RPMI7951 (cell line): ENCODE measurements at regions not wholly inside any gene's neighbourhood (a gene's known extent, or its start where the extent isn't known, plus 50 kb on each side); places are given as distances from the start of the nearest gene placed in this dataset.
"Not testable (repeated sequence)": the region's sequence is repeated elsewhere in the genome, so short reads cannot be mapped to it uniquely, and the experiment has no call there.

Source experiments
- DNase-seq: peaks from one replicate; pipeline ENCODE4 v3.0.0-alpha.2; 2012; ENCODE audit warnings: low read depth

DNA sequence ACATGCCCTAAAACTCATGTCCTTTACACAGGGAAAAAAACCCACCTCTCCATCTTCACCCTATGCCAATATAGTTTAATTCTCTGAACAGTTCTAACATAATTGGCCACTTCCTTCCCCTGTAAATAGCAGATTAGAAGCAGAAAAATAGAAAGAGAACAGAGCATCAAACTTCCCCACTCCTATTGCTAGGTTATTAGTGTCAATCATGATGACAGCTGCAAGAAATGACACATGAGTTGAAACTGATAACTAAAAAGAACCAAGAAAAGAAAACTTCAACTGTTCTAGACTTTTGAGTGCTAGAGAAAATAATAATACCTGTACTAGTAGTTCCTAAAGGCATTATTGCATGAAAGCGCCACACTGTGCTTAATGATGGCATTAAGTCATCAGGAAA lies 284.5 kb upstream of the TRPC5 start:
- DNase-seq, result no peak

DNA sequence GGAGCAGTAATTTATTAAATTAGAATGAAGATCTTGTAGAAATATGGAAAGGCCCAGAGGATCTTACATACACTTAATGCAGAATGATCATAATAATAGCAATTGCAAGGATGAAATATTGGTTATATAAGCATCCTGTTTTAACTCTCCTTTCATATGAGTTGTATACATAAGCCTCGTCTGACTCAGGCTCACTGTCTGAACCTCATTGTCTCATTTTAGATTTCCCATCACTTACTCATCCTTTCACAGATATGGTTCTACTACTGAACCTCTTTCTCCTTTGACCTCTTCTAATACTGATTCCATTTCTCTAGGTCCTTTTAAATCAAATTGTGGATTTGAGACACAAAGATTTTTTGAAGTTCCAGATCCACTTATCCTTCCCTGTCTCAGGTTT lies 277.3 kb upstream of the TRPC5 start:
- DNase-seq, result no peak

DNA sequence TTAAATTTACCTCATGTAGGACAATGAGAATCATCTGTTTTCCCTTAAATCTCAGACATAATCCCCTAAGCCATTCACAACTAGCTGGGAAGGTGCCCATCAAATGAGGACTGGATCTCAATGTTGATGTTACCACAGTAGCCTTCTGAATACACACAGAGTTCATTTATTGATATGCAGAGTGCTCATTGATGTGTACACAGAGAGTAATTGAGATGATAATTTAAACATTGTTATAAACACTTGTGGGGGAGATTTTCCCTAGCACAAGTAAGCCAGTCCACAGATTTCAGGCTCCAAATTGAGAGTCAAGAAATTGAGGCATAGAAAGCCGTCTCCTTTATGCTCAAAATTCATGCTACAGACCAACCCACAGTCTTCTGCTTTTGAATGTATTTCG lies 273.4 kb upstream of the TRPC5 start:
- DNase-seq, result no peak

DNA sequence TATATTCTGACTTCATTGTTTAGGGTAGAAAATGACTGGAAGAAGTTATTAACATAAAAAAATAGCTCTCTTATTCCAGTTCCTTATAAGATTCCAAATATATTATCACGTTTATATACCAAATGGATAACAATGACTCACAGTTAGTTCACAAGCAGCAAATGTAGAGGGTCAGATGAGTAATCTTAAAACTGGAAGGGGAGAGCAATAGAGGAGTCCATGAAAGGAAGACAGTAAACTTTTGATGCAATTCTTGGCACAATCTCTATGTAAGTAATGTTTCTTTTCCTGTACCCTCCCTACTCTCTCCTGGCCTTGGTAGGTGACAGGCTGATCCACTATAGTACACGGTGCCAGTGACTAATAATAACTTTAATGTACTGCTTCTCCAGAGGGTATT lies 259.0 kb upstream of the TRPC5 start:
- no peak for DNase-seq

DNA sequence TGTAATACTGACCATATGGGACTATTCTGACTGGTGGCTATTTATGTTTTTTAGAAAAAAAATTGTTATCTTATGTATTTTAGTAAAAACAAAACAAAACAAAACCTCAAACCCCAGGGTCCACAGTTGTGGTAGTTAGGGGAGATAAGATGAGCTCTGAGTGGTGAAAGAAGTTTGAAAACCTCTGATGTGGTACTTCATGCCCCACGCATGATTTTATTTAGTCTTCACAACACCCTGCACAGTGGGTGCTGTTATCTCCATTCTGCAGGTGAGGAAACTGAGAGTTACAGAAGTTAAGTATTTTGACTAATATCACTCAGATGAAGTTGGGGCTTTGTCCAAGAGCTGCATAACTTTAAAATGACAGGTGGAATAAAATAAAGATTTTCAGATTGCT lies 230.6 kb upstream of the TRPC5 start:
- no peak for DNase-seq

DNA sequence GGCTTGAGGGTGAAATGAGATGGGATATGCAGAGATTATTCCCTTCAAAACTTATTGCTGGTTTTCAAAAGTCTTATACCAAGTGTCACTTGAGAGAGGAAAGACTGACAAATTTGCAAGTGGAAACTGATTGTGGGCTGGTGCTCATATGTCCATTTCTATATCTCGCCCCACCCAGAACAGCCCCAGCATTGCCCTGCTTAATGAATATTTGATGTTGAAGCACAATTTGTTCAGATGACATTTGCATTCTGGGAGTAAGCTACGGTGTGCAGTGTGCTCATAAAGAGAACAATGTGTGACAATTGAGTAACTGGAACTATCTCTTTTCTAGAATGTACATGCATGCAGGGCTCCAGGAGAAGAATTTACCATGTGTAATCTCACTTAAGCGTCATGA lies 223.5 kb upstream of the TRPC5 start:
- DNase-seq, result no peak

DNA sequence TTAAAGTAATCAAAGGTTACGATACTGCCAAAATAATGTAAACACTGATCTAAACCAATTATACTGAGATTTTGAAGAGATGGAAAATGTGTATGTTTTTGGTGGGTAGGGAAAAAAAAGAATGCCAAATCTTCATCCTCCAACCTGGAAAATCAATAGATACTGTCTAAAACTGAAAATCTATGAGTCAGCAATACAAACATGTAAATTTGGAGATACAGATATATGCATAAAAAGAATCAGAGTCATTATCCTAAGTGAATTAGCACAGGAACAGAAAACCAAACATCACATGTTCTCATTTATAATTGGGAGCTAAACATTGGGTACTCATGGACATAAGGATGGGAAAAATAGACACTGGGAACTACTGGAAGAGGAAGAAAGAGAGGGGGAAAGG lies 197.4 kb upstream of the TRPC5 start:
- DNase-seq, result no peak

DNA sequence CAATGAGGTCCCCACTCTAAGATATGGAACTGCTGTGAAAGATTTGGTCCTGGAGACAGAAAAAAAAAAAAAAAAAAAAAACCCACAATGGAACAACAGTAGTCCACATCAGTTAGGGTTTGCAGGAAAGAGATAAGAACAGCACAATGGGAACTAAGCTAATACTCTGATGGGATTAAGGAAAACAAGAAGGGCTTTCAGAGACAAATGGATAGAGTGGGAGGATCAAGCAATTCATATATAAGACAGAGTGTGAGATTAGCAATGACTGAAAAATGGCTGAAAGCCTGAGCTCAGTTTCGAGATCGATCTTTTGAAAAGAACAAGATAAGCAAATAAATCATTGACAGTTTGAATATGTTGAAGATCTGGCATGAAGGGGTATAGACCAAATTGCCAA lies 188.4 kb upstream of the TRPC5 start:
- no peak for DNase-seq

DNA sequence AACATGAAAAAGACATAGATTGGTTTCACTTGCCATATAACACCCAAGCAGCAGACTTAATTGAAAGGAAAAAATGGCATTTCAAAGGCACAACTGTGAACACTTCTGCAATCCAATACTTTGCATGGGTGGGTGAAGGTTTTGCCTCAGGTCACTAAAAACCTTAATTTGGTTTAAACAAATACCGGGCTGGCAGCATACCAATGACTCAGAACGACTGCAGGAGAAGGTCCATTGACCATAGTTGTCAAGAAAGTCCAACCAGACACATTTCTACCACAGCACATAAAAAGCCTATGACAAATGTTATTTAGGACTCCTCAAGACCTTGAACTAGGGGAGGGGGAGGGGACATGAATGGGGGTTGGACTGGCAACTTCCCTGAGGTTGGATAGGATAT lies 183.6 kb upstream of the TRPC5 start:
- no peak for DNase-seq

DNA sequence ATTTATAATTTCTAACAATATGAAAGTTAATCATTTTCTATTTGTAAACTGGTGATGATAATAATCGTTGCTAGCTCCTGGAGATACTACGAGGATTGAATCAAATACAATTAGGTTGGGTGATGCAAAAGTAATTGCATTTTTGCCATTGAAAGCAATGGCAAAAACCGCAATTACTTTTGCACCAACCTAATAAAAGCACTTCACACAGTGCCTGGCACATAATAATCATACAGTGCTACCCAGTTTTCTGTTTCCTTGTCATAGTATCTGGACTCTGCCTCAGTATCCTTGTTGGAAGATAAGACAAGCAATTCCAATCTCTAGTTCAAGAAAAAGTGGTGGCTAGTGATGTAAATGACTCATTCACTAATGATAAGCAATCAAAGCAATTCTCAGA lies 176.8 kb upstream of the TRPC5 start:
- no peak for DNase-seq

DNA sequence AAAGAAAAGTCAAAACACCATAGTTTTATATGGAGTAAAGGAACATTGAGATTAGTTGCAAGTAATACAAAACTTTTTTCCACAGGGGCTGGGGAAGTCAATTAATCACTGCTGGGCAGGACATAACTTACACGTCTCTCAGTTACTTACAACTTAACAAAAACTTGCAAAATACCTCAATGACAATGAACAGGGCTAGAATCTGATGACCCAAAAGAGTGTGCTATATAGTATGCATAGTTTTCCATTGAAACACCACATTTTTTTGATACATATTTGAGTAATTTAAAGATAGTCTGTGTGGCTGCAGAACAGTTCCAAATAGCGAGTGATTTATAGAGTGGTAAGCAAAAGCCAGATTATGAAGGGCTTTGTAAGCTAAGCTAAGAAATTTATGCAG lies 172.3 kb upstream of the TRPC5 start:
- no peak for DNase-seq

DNA sequence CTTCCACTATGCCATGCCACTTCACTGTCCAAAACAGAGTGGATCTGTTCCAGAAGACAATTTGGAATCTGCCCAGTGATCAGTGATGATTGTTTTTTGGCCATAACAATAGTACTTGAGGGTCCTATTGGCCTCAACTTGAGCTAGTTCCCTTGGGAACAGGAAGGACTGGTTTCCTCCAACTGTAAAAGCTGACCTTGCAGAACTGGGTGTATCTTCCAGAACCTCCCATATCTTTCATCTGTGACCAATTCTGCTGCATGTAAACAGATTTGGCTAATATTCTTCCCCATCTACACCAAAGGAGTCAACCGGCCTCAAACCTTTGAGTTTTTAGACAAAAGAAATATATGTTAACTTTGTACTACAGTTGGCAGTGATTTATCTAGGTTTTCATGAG lies 165.1 kb upstream of the TRPC5 start:
- no peak for DNase-seq

DNA sequence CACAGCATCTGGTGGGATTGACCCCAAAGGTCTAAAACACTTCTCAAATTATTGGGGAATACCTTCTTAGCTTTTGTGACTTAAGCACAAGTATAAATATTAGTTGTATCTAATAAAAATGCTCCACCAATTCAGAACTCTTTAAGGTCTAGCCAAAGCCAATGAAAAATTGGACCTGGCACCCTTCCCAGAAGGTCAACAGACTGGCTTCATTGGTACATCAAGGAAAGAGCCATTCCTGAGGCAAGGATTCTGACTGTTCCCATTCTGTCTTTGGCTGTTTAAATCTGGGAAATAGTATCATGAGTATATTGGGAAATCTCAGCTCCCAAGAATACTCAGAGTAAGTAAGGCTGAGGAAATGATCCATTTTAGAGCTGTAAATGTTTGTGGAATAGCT lies 153.0 kb upstream of the TRPC5 start:
- no peak for DNase-seq

DNA sequence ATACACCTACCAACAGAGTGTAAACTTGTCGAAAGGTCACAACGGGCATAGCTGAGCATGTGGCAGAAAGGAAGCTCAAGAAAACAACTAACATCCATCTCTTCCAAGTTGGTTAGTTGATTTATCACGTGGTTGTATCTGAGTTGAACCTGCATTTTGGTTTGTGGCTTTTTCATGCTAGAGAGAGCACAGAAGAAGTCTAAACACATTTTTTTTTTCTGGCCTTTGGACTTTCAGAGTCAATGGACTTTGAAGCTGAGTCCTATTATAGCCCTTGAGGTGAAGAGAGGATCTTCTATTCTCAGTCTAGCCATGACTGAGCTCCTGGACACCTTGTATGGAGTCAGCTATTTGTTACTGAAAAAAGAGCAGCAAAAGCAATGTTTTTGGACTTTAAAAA lies 150.6 kb upstream of the TRPC5 start:
- DNase-seq, result no peak

DNA sequence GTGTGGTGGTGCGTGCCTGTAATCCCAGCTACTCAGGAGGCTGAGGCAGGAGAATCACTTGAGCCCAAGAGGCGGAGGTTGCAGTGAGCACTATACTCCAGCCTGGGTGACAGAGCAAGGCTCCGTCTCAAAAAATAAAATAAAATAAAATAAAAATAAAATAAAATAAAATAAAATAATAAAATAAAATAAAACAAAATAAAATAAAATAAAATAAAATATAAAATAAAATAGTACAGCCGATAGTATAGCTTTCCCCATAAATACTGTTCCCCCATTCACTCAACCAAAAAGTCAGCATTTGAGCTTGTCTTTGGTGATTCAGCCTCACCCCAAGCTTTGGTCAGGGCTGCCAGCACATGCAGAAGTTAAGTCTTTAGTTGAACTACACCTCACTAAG lies 144.2 kb upstream of the TRPC5 start:
- DNase-seq, result not testable (repeated sequence)

DNA sequence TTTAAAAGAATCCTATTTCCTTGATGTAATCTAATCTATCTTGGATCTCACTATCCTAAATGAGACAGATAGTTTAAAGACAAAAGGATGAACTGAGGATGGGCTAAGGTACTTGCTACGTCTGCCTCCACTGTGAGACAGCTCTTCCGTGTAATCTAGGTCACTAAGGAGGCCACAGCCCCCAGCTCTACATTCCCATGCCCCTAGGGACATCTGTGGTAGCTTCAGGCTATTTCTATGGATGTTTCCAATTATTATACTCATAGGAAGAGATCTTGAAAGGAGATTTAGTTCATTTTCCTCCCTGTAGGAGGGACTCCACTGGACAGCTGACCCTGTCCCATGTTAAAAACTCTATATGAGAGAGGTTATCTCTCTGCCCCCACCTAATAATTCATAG lies 140.8 kb upstream of the TRPC5 start:
- DNase-seq, result no peak

DNA sequence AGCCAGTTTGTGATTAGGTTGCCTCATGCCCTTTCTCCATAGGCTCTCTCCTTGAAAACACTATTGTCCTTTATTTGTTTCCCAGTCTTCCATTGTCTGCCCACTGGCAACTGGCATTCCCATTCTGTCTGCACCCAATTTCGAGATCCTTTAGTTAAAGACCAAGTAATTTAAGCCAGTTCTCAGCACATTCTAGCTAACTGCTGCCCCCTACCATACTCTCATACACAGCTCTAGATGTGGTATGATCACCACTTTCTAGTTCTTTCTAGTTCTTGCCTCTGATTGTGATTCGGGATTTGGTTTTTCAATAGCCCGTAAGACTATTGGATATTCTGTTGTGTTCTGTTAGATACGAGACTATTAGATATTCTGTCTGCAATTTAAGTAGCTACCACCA lies 135.8 kb upstream of the TRPC5 start:
- no peak for DNase-seq

DNA sequence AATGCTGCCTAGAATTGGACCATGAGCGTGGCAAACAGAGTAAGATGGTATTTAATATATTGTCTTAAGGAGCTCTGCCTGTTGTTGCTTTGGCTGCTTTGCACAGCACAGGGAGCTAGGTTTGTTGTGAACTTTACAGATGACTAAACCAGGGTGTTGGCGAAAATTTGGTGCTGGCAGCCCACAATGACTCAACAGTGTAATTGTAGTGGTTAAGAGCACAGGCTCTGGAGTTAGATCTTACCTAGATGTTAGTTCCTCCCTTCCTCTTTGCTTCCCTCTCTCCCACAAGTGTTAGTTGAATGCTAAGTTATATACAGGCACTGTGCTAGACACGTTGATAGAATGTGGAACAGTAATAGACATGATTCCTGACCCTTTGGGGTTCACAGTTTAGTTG lies 128.9 kb upstream of the TRPC5 start:
- DNase-seq, result peak; percentile 5

DNA sequence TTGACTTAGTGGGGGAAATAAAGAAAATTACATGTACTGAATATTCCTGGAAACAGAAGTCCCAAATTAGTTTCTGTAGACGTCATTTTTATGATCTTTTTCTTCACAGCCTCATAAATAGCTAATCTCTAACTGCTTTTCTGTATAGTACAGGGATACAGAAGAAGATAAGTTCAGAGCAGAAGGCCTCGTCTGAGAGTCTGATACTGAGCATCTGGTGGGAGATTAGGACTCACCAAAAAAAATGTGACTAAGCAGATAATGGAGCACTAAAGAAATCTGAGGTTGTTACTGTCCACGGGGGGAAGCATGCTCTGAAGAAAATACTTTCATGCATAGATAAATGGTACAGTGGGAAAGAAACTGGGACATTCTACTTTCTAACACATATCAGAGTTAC lies 115.3 kb upstream of the TRPC5 start:
- DNase-seq, result no peak

DNA sequence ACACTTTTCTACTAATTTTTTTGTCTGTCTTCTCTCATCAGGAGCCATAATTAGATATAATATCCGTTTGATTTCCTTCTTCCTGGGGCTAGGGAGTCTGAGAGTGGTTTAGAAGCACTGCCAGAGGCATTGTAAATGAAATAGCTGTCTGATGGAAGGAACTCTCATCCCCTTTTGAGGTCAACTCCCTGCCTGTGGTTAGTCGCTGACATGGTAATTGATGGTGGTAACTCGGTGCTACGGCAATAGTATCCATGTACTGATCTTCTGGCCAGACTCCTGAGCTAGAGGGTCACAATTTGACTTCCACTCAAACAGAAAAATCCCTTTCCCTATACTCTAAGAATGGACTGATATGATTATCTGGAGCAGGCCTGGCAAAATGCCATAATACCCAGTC lies 108.1 kb upstream of the TRPC5 start:
- DNase-seq, result no peak

DNA sequence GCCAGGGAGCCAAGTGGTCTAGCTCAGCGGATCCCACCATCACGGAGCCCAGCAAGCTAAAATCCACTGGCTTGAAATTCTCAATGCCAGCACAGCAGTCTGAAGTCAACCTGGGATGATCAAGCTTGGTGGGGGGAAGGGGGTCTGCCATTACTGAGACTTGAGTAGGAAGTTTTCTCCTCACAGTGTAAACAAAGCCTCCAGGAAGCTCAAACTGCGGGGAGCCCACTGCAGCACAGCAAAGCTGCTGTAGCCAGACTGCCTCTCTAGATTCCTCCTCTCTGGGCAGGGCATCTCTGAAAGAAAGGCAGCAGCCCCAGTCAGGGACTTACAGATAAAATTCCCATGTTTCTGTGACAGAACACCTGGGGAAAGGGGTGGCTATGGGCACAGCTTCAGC lies 98.8 kb upstream of the TRPC5 start:
- DNase-seq, result not testable (repeated sequence)

DNA sequence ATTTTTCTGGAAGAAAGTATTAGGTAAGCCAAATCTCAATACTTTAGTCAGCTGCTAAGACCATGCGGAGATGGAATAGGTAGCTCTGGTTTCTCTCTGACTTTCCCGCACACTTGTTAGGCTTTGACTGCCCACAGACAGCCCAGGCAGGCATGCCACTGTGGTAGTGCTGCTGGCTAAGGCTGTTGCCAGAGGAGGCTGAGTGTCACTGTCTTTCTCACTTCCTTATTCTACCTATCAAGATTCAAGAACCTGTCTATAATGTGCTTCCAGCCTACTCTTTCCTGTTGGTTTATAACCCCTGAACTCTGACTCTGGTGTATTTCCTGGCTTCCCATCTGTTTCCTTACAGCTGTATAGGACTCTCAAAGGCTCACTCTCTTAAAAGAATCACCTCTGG lies 81.8 kb upstream of the TRPC5 start:
- no peak for DNase-seq

DNA sequence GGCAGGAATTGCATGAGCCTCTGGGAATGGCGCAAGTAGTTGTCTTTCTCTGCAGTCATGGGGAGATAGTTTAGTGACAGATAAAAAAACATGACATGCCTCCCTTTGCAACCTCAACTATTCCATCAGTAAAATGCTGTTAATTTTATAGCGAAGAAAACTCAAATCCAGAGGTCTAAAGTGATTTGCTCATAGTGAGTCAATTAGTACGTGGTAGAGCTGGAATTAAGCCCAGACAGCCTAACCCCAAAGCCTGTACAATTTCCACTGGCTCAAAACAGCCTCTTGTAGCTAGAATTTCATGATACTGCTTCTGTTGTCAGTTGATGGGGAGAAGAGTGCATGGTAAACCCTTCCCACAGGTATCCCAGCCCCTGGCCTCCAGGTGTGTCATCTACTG lies 81.3 kb upstream of the TRPC5 start:
- no peak for DNase-seq

DNA sequence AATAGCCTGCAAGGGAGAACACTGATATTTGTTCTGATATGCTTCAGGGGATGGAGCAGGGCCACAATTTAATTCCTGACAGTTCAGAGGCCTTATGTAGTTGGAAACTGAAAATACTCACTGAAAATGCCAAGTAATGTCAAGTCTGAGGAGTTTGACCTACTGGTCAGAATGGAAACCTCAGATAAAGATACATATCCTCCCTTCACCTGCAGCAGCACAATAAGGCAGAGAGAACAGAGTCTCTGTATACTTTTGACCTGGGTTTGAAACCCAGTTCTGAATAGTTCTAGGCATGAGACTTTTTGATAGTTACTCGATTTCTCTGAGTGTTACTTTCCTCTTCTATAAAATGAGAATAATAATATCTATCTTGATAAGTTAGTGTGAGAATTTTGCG lies 65.8 kb upstream of the TRPC5 start:
- DNase-seq, result no peak

DNA sequence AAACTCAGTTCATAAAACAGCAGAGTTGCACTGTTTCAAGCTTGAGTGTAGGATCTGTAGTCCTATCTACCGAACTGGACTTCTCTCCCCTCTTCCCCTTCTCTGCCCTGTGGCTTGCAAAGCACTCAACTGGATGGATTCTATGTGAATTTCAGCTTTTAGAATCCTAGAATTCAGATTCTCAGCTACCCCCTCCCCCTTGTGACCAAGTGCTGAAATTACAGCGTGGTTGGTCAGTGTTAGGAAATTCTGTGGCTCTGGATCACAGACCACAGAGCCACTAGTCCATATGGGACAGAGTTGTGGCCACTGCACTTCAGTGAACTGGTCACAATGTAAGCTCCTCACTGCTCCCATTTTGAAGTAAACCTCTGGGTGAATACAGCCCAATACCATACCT lies 64.6 kb upstream of the TRPC5 start:
- DNase-seq, result peak; percentile 0
